ENCODE measurements at regions not wholly inside any gene's neighbourhood (a gene's known extent, or its start where the extent isn't known, plus 50 kb on each side); places are given as distances from the start of the nearest gene placed in this dataset.

GRCh38 chr2:120453635-120453998, 107.7 kb downstream of the INHBB start:
- no peak for DNase-seq (ENCODE audit: extremely low read depth, low read depth, low spot score)

- no peak for DNase-seq (ENCODE audit: extremely low read depth, low read depth, low spot score)
Measured at GRCh38 chr2:120454654-120455385, 108.9 kb downstream of the INHBB start.

DNA sequence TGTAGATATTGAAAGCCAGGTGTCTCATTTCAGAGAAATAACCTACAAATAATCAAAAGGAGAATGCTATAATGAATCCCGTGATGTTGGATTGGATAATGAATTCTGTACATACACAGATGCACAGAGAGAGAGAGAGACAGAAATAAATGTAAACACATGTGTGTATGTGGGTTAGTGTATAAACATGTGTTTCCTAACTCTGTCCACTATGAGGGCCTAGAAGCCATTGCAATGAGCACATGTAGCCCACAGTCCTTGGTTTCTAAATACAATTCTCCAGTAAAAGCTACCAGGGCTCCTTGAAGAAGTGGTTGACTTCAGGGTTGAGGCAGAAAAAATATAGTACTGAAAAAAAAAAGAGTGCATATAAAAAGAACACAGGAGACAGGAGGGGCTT, 109.5 kb downstream of the INHBB start:
- DNase-seq (ENCODE audit: extremely low read depth, low read depth, low spot score), result no peak

GRCh38 chr2:120456867-120457266, 110.9 kb downstream of the INHBB start:
- no peak for DNase-seq (ENCODE audit: extremely low read depth, low read depth, low spot score)

- no peak for DNase-seq (ENCODE audit: extremely low read depth, low read depth, low spot score)
Measured at GRCh38 chr2:120460511-120460910, 114.6 kb downstream of the INHBB start.

DNA sequence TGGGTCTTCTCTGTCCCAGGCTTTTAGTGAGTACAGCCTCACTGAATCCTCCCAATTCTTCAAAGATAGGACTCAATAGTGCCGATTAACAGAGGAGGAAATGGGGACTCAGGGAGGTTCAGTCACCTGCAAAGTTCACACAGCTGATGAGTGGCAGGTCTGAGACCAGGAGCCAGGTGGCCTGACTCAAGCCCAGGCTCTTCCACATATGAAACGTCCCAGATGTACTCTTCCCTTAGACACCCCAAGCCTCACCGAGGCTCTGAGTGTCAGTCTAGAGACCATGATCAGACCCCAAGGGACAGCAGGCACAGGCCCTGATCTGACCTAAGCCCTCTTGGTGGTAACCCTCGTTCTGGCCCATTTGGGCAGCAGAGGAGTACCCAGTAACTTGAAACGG, 115.2 kb downstream of the INHBB start:
- DNase-seq (ENCODE audit: extremely low read depth, low read depth, low spot score), result no peak

DNA sequence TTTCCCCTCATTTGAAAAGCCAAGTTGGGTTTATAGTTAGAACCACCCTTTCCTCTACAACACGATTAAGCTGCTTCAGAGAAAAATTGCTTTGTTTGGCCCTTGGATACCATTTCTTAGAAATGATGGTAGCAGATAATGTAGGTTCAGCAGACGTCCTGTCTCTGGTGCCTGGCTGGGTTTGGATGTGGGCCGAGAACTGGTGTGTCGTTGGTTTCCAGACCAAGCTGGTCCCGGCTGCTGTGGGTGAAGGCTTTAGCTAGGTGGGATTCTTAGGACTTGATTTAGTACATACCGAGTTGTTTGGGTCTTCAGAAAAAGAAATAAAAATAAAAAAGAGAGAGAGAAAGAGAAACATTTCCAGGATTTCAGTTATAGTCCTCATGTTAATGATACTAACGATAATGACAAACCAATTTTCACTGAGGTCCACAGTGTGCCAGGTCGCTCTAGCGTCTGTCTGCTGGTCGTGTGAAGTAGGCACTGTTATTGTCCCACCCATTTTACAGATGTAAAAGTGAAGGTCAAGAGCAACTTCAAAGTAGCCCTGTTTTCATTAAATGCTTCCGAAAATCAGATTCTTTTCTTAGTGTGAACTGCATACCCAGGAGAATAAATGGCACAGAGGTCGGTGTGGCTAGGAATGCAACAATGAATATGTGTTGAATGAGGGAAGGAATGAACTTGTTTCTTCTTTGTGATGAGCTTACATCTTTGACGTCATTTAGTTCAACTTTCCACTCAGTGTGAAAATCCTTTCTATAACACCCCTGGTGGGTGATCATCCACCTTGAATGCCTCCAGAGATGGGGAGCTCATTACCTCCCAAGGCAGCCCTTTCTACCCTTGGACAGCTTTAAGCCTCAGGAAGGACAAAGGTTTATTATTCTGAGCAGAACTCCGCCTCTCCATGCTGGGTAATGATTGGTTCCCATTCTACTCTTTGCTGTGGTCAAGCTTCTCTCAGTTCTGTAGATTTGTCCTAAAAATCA, 115.9 kb downstream of the INHBB start:
- no peak for DNase-seq (ENCODE audit: extremely low read depth, low read depth, low spot score)

DNA sequence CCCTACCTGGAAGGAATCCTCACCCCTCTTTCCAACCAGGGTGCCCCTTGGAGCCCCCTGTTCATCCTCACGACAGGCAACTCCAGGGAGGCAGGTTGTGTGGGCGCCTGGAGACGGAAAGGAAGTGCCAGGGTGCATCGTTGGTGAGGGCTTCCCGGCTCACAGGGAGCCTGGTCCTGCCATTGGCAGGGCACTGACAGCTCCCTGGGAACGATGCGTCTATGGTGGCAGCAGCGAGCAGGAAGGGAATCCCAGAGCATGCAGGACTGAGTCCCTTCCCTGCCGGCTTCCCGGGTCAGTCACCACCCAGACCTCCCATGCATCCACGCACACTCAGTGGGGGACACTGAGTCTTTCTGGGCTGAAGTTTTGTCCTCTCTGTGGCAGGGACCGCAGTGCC, 117.6 kb downstream of the INHBB start:
- DNase-seq (ENCODE audit: extremely low read depth, low read depth, low spot score), result no peak

DNA sequence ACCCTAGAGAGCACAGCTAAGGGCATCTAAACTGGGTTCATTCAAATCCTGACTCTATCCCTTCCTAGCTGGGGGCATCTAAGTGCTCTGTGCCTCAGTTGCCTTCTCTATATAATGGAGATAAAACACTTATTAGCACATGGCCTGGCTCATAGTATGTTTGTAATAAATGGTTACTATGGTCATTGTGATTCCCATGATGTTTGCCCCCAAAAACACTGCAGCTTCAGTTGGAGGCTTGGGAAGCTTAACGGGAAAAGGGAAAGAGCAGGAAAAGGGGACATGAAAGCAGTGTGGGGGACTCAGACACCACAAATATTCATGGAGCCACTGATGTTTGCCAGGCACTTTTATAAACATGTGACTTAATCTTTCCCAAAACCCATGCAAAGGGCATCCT, 118.1 kb downstream of the INHBB start:
- no peak for DNase-seq (ENCODE audit: extremely low read depth, low read depth, low spot score)

GRCh38 chr2:120464448-120464931, 118.6 kb downstream of the INHBB start:
- no peak for DNase-seq (ENCODE audit: extremely low read depth, low read depth, low spot score)

- DNase-seq (ENCODE audit: extremely low read depth, low read depth, low spot score), result no peak
Measured at GRCh38 chr2:120465012-120465700, 119.2 kb downstream of the INHBB start.

DNA sequence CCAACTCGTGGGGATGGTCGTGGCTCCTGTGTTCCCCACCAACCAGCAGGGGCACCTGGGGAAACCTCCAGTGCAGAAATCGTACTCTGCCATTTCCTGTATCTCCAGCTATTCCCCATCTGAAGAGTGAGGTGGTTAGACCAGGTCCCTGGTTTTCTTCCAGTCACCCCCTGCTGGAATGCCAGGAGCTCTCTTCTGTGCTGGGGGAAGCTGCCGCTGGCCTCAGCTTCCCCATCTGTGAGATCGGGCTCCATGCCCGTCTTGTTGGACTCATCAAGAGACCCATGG, 119.7 kb downstream of the INHBB start:
- no peak for DNase-seq (ENCODE audit: extremely low read depth, low read depth, low spot score)

DNA sequence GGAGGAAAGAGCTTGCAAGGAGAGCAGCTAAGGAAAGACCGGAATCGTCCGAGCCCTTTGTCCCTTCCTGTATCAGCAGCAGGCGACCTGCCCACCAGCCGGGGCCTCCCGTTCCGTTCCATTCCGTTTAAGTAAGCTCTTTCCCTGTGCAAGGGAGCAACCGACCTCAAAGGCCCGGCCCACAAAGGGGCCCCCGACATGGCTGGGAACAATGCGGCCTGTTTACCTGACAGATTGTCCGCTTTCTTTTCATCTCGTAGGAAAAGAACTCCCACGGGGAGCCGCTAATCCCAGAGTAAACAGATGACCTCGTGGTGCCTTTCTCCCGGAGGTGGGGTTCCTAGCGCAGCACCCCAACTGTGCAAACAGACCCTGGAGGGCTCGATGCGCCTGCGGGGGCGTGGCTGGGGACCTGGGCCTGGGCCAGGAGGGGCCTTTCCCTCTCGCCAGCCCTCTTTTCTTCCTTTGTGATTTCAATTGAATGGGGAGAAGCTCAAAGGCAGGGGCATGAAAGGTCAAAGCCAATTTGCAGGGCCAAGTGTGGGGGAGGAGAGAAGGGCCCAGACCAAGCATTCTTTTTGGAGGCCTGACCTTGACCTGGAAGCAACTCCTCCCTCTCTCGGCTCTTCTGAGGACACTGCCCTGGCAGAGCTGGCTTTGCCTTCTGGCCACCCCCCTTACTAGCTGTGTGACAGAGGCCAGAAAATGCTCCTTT, 120.2 kb downstream of the INHBB start:
- no peak for DNase-seq (ENCODE audit: extremely low read depth, low read depth, low spot score)

- no peak for DNase-seq (ENCODE audit: extremely low read depth, low read depth, low spot score)
Measured at GRCh38 chr2:120466704-120467054, 120.7 kb downstream of the INHBB start.

DNA sequence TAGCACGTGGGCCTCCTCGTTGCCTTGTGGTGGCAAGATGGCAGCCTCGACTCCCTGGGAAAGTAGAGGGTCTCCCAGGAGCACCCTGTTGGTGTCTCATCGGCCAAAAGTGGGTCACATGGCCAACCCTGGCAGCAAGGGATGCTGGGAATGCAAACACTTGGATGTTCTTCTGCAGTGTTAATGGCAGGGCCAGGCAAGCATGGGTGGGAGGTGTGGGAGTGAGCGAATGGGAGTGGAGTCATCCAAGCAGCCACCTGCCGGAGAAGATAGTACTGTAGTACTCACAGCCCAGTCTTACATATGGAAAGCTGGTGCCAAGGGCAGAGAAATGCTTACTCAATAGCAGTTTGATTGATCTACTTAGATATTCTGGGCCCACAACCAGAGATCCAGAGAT, 122.2 kb downstream of the INHBB start:
- DNase-seq (ENCODE audit: extremely low read depth, low read depth, low spot score), result no peak

DNA sequence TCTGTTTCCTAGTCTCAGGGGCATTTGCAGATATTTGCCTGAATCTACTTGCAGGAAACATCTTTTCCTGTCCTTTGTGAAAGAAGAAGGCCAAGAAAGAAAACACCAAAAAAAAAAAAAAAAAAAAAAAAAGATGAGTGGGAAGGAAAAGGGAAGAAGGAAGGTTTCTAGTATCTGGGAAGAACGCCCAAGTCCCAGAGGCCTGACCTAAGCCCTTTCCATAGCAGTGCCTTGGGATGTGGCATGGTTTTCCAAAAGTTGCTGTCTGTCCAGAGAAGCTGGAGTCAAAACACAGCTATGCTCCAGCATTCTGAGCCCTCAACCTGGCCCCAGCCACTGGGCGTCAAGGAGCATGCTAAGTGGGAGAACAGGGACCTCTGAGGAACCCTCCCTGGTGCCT, 123.5 kb downstream of the INHBB start:
- no peak for DNase-seq (ENCODE audit: extremely low read depth, low read depth, low spot score)

- no peak for DNase-seq (ENCODE audit: extremely low read depth, low read depth, low spot score)
Measured at GRCh38 chr2:120470041-120470965, 124.4 kb downstream of the INHBB start.

- DNase-seq (ENCODE audit: extremely low read depth, low read depth, low spot score), result no peak
Measured at GRCh38 chr2:120471166-120471565, 125.2 kb downstream of the INHBB start.

DNA sequence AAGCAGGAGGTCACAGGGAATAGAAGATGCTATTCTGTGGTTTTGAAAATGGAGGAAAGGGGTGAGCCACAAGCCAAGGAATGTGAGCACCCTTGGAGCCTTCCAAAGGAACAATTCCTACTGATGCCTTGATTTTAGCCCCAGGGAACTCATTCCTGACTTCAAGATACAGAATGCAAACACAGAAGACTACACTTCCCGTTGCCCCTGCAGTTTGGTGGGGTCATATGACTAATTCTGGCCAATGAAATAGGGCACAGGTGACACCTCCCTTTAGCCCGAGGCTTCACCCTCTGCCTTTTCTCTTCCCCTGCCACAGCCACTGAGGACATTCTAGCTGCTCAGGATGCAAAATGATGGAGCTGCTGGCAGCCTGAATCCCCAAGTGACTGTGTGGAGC, 126.1 kb downstream of the INHBB start:
- no peak for DNase-seq (ENCODE audit: extremely low read depth, low read depth, low spot score)

GRCh38 chr2:120472891-120473309, 127.0 kb downstream of the INHBB start:
- DNase-seq (ENCODE audit: extremely low read depth, low read depth, low spot score), result no peak

All from glomerular endothelial cell (primary cell).